Left ventricle myocardium superior (tissue), 1 donor: ENCODE measurements at regions not wholly inside any gene's neighbourhood (a gene's known extent, or its start where the extent isn't known, plus 50 kb on each side); places are given as distances from the start of the nearest gene placed in this dataset.
A peak's percentile ranks its signal among the peaks of the same experiment; 100 is the strongest.

Experiments
- ATAC-seq: fragments of 200-7000 bp; cut with Tn5 transposase; one replicate; pipeline ENCODE4 v1.9.1; 2020; ENCODE audit warnings: mild to moderate bottlenecking, moderate library complexity
- DNase-seq: peaks from one replicate; pipeline ENCODE4 v3.0.0-alpha.2; 2020
- intact Hi-C: fragments of 100-400 bp; cut with micrococcal nuclease; formaldehyde crosslinking; loops from one replicate; pipeline ENCODE4 v1.11.0; 2022
- donor health status: DM: no; HTN: yes; CAD: no; lungs with severe emphysema.

DNA sequence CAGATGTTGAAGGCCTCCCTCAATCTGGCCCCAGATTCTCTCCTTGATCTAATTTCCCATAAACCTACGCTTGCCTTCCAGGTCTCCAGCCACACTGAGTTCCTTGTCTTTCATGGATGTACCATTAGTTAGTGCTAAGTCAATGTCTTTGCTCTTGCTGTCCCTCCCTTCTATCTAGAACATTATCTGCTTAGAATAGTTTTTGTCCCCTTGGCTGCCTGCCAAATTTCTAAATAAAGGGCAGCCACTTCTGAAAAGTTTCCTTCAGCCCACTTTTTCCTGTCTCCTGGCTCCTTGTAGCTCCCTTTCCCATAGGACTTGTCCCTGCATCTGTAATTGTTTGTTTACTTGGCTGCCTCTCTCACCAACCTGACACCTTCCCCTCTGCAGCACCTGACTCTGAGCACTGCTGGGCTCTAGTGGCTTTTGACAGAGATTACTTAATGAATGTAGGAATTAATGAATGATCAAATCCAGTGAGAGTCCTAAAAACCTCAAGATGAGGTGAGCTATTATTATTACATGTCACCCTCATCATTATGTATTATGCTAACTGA is 58.3 kb downstream of the CXCL12 start:
- ATAC-seq (peak; percentile 38), DNase-seq (no peak)
- intact Hi-C loops = loop anchor here (10.0 kb wide), 1 partner anchor 642 kb away; no protein-coding TSS in a partner anchor

DNA sequence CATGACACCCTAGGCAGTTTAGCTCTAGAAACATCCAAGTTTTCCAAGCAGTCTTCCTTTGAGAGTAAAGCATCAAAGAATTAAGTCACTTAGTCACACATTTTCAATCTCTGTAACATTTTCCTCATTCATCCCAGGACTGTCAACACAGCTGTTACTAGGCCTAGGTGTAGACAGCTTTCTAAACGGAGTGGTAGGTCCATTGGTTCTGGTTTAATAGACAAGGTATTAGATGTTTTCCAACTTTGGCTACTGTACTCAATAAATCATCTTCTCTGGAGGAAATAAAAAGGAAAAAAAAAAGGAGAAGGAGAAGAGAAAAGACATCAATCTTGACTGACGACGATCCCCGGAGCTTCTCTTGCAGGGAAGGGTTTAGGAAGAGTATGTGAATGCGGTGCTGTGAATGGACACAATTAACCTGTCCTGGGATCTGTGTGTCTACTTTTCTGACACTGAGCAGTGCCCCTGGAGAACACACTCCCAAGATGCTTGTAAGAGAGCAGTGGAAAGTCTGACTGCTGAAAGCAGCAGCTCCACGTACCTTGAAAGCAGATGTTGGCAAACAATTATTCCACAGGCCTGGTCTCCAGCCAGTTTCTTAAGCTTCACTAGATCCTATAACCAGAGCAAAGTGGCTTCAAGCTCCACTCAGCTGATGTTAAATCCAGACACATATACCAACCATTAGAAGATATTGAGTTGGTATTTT is 59.1 kb downstream of the CXCL12 start:
- intact Hi-C loops = loop anchor here (10.0 kb wide), 1 partner anchor 641 kb away; no protein-coding TSS in a partner anchor
- ATAC-seq (no peak), DNase-seq (no peak)

DNA sequence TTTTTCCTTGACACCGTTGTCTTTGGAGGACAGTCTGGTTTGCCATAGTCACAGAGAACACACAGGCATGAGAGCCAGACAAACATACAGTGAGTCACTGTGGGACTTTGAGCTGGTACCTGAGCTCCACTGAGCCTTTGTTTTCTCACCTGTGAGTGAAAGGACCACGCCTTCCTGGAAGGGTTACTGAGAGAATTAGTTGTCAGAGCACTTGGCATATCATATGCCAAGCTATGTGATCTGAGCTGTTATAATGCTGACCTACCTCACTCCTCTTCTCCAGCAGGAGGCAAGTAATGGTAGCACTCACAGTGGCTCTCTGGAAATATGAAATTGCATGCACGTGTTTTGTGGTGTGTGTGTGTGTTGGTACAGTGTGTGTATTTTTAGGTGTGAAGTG is 59.7 kb downstream of the CXCL12 start:
- intact Hi-C loops = loop anchor here (10.0 kb wide), 1 partner anchor 640 kb away; no protein-coding TSS in a partner anchor

DNA sequence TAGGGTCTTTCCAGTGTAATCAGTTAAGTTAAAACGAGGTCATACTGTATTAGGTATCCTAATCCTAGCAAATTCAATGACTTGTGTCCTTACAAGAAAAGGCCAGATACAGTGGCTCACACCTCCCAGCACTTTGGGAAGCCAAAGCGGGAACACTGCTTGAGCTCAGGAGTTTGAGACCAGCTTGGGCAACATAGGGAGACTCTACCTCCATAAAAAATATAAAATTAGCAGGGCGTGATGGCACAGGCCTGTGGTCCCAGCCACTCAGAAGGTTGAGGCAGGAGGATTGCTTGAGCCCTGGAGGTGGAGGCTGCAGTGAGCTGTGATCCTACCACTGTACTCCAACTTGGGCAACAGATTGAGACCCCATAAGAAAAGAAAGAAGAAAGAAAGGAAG is 61.1 kb downstream of the CXCL12 start:
- intact Hi-C loops = loop anchor here (10.0 kb wide), 1 partner anchor 639 kb away; no protein-coding TSS in a partner anchor
- DNase-seq (no peak), ATAC-seq (no peak)

More for the DNA sequence above, 59.7 kb downstream of the CXCL12 start:
- peak; percentile 13 for ATAC-seq
- DNase-seq = no peak

DNA sequence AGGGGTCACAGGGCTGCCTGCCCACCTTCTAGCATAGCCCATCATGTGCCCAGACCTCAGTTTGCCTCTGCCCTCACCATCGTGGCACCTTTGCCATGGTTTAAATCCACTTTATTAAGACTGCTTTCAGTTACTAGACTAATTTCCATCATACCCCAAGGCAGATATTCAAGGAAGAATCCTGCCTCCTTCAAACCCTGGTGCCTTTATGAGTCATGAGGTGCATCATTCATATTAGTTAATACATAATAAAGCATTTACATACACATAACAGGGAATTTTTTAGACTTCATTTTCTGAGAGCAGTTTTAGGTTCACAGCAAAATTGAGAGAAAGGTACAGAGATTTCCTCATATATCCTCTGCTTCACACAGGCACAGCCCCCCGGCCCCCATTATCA is 62.8 kb downstream of the CXCL12 start:
- intact Hi-C loops = loop anchor here (10.0 kb wide), 1 partner anchor 637 kb away; no protein-coding TSS in a partner anchor
- DNase-seq (no peak), ATAC-seq (no peak)

DNA sequence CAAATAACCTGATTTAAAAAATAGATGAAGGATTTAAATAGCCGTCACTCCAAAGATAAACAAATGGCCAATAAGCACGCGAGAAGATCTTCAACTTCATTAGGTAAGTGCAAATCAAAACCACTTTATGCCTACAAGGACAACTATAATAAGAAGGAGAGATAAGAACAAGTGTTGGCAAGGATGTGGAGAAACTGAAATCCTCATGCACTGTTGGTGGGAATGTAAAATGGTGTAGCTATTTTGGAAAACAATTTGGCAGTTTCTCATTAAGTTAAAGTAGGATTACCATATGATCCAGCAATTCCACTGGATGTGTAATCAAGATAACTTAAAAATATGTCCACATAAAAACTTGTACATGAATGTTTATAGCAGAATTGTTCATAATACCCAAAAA is 64.1 kb downstream of the CXCL12 start:
- peak; percentile 76 for ATAC-seq

DNA sequence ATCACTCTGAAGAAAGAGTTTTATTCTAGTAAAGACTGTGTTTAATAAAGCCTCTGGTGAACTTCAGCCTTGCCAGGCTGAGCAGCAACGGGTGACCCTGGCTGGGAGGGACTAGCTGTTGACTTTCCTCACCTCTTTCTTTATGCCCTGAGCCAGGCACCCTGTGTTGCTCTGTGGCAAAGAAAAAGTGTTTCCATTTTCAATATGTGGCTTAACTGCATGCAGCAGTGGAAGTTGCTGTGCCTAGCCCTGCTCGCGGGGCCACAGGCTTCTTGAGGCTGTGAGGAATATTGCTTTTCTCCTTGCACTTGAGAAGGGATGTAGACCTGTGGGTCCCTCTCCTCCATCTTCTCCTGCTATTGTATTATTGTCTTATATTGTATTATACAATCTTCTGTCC is 67.0 kb downstream of the CXCL12 start:
- intact Hi-C loops = loop anchor here (10.0 kb wide), 1 partner anchor 67 kb away; the partner anchor contains the start of gene CXCL12
- ATAC-seq = no peak
- DNase-seq = no peak

More for the DNA sequence above, 64.1 kb downstream of the CXCL12 start:
- DNase-seq = no peak
- intact Hi-C loops = loop anchor here (10.0 kb wide), 1 partner anchor 636 kb away; no protein-coding TSS in a partner anchor

DNA sequence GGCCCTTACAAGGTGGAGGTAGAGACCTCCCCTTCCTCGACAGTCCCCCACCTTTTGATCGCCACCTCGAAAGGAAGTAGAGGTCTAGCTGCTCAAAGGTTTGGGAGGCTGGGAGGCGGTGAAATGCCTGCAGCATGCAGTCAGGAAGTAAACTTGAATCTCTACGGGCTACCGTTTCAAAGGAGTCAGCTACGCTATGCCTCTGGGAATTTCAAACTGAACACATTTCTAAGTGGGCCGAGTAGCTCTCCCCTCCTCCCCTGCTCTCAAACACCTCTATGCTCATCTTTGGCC is 68.0 kb downstream of the CXCL12 start:
- no peak for ATAC-seq
- intact Hi-C loops = loop anchor here (10.0 kb wide), 1 partner anchor 68 kb away; the partner anchor contains the start of gene CXCL12
- DNase-seq = no peak

DNA sequence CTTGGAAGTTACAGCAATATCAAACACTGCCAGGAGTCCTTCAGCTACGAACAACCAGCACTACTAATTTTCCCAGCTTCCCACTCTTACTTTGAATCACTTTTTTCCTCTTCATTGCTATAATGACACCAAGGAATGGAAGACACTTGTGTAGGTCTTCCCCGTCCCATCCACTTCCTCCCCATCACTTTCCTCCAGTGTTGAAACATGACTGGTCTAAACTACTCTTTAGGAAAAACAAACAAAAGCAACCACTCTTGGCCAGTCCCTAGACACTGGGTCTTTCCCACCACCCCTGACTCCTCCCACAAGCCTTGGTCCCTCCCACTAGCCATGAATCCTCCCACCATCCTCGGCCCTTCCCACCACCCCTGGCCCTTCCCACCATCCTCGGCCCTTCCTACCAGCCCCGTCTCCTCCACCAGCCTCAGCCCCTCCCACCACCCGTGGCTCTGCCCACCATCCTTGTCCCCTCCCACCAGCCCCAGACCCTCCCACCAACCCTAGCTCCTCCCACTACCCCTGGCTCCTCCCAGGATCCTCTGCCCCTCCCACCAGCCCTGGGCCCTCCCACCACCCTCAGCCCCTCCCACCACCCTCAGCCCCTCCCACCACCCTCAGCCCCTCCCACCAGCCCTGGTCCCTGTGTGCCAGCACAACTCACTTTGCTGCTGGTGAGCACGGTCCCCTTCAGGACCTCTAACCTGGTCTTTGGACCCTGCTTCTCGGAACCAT is 68.5 kb downstream of the CXCL12 start:
- DNase-seq = no peak
- intact Hi-C loops = loop anchor here (10.0 kb wide), 1 partner anchor 68 kb away; the partner anchor contains the start of gene CXCL12
- no peak for ATAC-seq

DNA sequence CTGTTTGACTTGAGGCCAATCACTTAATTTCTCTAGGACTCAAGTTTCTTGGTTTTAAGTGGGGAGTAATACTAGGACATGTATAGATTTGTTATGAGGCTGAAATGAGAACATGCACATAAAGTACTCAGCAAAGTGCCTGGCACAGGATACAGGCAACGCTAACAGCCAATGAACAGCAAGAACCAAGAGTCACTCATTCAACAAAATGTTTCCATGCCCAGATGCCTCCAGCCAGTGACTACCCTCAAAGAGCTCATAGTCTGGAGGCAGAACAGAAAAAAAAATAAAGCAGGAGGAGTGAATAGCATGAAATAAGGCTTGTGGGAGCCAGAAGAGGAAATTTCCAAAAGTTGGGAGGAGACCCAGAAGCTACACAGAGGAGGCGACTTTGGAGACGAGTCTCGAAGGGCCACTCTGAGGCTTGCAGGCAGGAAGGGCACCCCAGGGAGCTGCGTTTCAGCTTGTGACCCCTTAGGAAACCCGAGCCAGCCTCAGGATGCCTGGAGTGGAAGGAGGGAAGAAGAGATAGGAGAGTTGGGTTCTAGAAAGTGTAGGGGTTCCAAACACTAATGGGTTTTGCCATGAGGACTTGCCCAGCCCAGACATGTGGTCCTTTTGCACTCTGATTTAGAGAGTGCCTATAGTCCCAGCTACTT is 70.0 kb downstream of the CXCL12 start:
- DNase-seq (no peak), ATAC-seq (no peak)
- intact Hi-C loops = loop anchor here (10.0 kb wide), 1 partner anchor 70 kb away; the partner anchor contains the start of gene CXCL12

DNA sequence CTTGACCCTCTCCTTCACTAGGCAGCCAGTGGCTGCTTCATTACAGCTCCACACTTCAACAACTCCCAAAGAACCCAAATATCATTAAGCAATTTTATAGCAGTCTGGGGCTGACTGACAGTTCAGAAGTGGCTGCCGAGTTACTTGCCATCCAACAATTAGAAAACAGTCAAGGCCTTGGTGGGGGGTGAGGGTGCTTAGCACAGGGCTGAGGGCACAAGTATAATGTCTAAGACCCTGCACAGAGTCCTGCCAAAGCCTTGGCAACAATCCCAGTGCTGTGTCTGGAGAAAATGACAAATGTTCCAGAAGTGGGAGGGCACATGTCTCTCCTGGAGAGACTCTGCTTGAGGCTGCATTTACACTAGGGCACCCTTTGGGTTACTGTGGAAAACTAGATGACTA is 71.1 kb downstream of the CXCL12 start:
- intact Hi-C loops = loop anchor here (10.0 kb wide), 1 partner anchor 71 kb away; the partner anchor contains the start of gene CXCL12
- ATAC-seq = no peak
- DNase-seq = no peak

DNA sequence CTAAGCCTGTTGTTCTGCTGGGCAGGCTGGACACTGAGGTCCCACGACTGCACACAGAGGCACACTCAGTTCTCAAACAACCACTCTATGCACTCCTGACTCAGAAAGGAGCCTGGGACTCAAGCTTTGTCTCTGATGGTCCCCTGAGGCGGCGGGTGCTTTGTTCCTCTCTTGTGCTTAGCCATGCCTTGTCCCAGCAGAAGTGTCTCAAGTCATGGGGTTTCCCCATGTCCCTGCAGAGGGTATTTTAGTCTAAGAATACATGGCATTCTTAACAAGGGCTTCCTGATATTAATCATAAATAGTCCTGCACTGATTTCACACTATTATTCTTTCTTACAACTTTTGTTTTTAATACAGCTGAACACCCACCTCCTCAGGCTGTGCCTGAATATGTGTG is 72.5 kb downstream of the CXCL12 start:
- intact Hi-C loops = loop anchor here (10.0 kb wide), 1 partner anchor 72 kb away; the partner anchor contains the start of gene CXCL12
- ATAC-seq (no peak), DNase-seq (no peak)

DNA sequence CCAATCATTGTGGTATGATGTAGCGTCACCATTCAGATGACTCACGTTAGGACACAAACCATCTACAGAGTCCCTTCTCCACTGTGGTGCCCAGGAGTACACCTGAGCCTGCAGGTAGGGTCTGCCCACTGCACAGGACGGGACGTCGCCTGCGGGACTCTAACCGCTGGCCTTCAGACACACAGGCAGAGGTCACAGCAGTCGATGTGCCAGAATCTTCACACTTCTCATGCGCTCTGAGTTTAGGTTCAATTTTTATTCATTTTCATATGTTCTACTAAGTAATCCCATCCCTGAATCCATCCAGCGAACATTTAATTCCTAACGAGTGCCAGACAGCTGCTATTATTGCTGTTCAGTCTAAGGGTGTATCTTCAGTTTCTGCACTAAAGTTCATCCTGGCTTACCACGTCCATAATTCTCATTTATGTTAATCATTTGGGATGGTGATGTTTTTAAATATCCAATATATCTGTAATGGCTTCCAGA is 73.3 kb downstream of the CXCL12 start:
- intact Hi-C loops = loop anchor here (10.0 kb wide), 1 partner anchor 73 kb away; the partner anchor contains the start of gene CXCL12
- ATAC-seq (no peak), DNase-seq (no peak)

DNA sequence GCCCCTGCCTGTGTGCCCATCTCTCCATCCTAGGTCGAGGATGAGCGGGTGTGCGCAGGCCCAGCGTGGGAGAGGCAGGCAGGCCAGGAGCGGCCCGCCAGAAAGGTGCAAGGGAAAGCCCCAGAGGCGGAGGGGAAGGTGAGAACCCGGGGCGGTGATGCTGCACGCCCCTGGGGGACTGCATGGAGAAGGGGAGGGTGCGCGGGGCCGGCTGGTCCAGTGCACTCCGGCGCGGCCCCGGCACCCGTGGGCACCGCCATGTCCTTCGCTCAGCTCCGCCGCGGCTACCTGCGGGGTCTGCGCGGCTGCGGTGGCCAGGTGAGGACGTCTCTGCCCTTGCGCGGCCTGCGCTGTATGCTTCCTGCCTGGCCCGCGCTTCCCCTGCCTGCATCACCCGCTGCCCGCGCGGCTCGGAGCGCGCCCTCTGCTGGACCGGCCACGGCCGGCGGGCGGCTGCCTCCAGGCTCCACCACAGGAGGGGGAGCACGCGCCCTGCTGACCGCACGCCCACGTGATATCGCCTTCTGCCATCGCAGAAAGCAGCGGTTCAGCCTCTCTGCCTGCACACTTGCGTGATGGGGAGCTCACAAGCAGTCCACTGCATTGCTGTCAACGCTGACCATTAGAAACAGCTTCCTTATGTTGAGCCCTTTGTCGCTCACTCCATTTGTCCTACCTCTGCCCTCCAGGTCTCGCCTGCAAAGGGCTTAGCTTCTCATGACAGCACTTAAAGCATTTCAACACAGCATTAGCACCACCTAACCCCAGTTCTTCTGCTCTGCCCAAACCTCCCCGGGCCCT is 73.9 kb downstream of the CXCL12 start:
- ATAC-seq (peak; percentile 99), DNase-seq (peak; percentile 95)
- intact Hi-C loops = loop anchor here (10.0 kb wide), 1 partner anchor 74 kb away; the partner anchor contains the start of gene CXCL12

DNA sequence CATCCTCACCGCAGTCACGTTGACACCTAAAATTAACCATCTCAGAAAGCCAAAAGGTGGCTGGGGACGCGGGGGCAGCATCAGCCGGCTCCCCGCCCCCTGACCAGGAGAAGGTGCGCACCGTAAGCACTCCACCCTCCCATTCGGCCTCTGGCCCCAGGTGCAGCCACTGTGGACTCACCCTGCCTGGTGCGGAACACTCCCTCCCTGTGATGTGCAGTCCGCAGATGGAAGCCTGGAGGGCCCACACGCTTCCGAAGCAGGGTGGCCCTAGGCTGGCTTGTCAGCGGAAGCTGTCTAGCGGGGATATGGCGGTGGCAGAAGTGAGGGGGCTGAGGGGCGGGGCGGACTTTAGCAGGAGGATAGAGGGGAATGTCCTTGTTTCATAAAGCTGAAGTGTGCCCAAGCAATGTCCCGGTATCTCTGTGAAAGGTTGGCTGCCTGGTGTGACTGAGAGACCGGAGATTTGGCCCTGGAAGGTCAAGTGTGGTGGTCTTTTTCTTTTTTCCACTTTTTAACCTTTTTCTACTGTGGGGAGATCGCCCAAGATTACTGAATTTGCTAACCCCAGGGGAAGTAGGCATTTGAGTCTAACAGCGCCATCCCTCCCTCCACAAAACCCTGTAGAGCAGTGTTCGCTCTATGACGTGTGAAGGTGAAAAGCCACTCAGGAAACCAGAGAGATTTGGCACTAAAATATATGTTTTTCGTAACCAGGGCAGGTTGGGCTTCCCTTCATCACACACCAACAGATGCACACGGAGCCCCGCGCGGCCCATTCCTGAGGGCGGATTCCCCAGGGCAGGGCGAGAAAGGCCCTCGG is 74.7 kb downstream of the CXCL12 start:
- no peak for DNase-seq
- intact Hi-C loops = loop anchor here (10.0 kb wide), 1 partner anchor 75 kb away; the partner anchor contains the start of gene CXCL12
- no peak for ATAC-seq

DNA sequence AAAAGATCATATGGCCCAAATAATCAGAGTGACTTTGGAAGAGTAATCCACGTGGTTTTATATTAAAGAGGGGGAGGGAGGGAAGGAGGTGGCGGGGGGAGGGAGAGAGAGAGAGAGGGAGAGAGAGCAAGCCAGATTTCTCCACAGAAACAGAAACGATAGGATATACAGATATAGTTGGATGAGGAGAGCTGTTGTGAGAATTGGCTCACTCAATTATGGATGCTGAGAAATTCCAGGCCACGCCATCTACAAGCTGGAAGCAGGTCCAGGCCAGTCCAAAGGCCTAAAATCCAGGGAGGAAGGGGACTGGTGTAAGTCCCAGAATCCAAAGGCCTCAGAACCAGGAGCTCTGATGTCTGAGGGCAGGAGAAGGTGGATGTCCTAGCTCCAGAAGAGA is 75.5 kb downstream of the CXCL12 start:
- intact Hi-C loops = no loop called here
- ATAC-seq = no peak
- DNase-seq = no peak

DNA sequence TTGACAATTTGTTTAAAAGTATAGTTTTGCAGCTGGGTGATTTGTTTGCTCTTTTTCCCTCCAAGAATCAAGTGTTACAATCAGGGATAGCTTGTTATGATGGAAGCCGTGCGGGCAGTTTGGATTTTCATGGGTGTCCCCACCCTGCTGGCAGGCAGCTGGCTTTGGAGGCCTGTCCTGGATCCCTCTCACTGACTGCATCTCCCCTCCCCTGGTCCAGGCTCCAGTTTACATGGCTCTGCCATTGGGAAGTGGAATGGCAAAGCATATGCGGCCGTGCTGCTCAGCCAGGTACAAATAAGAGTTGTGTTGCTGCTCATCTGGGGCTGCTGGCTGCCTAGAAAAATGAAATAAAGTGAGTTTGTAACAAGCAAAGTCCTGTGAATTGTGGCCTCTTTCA is 76.0 kb downstream of the CXCL12 start:
- no peak for DNase-seq
- no peak for ATAC-seq
- intact Hi-C loops = no loop called here
